Common myeloid progenitor, CD34-positive (primary cell): ENCODE measurements at regions not wholly inside any gene's neighbourhood (a gene's known extent, or its start where the extent isn't known, plus 50 kb on each side); places are given as distances from the start of the nearest gene placed in this dataset.

Source experiments
- CTCF ChIA-PET: fragments of 350-600 bp; sonication (Branson Sonifier 250); formaldehyde crosslinking; loops from one replicate; lab custom pipeline; 2021; ENCODE audit warnings: antibody characterized with exemption; lab: Charles Lee
- POLR2A ChIA-PET: fragments of 350-600 bp; sonication (Branson Sonifier 250); formaldehyde crosslinking; loops from one replicate; lab custom pipeline; 2021; ENCODE audit warnings: antibody characterized with exemption; lab: Charles Lee
- DNase-seq, 3 donors: peaks; one replicate each; pipeline versions ENCODE4 v3.0.0 to v3.0.0-alpha.2; 2013
- H3K27ac ChIP-seq, 2 experiments: 1 replicate in 1 of 2; 2 replicates in 1 of 2; pipeline ENCODE4 v1.7.0; 2013; ENCODE audit warnings: inconsistent platforms in 2 of 2, low read length in 2 of 2, mild to moderate bottlenecking in 2 of 2, low read depth in 1 of 2, moderate library complexity in 1 of 2; ENCODE audit not compliant: severe bottlenecking in 2 of 2, insufficient read depth in 1 of 2, poor library complexity in 1 of 2
- H3K27me3 ChIP-seq, 5 experiments: replicated peaks in 2 of 5; 1 replicate in 3 of 5; 2 replicates in 2 of 5; pipeline versions ENCODE4 v1.6.1 to v1.7.0; 2013; ENCODE audit warnings: low read length in 4 of 5, mild to moderate bottlenecking in 2 of 5, moderate library complexity in 2 of 5, inconsistent platforms in 1 of 5; ENCODE audit not compliant: insufficient read depth in 5 of 5, control insufficient read depth in 4 of 5
- H3K36me3 ChIP-seq, 4 experiments: 1 replicate in 2 of 4; 2 replicates in 2 of 4; pipeline versions ENCODE4 v1.6.1 to v1.7.0; 2013; ENCODE audit warnings: low read length in 3 of 4, control low read depth in 1 of 4, mild to moderate bottlenecking in 1 of 4; ENCODE audit not compliant: control insufficient read depth in 4 of 4, insufficient read depth in 4 of 4
- H3K4me1 ChIP-seq, 4 experiments: 1 replicate in 3 of 4; 2 replicates in 1 of 4; pipeline versions ENCODE4 v1.6.1 to v1.7.1; 2013; ENCODE audit warnings: low read length in 3 of 4, mild to moderate bottlenecking in 3 of 4, control low read depth in 1 of 4, inconsistent platforms in 1 of 4, moderate library complexity in 1 of 4; ENCODE audit not compliant: control insufficient read depth in 4 of 4, insufficient read depth in 4 of 4; ENCODE audit errors: control extremely low read depth in 1 of 4
- H3K4me3 ChIP-seq, 7 experiments: 1 replicate in 4 of 7; 2 replicates in 3 of 7; pipeline versions ENCODE4 v1.5.1 to v1.7.0; 2013; ENCODE audit warnings: mild to moderate bottlenecking in 7 of 7, low read length in 6 of 7, moderate library complexity in 6 of 7, inconsistent platforms in 2 of 7, low read depth in 2 of 7, control low read depth in 1 of 7; ENCODE audit not compliant: insufficient read depth in 4 of 7, control insufficient read depth in 1 of 7; ENCODE audit errors: extremely low read depth in 1 of 7
- H3K9me3 ChIP-seq, 5 experiments: 1 replicate in 4 of 5; 2 replicates in 1 of 5; pipeline versions ENCODE4 v1.6.1 to v1.7.1; 2013; ENCODE audit warnings: low read length in 4 of 5, mild to moderate bottlenecking in 2 of 5, inconsistent platforms in 1 of 5, low read depth in 1 of 5, moderate library complexity in 1 of 5; ENCODE audit not compliant: control insufficient read depth in 4 of 5, insufficient read depth in 2 of 5; ENCODE audit errors: control extremely low read depth in 1 of 5
- WGBS: methylation state at CpG from one replicate; pipeline ENCODE4 v1.1.5; 2013; ENCODE audit not compliant: insufficient coverage; 5-methylcytosine and 5-hydroxymethylcytosine counted together

GRCh38 chr1:196144588-196144987 lies 463.7 kb downstream of the KCNT2 start:
- Histone ChIP-seq H3K9me3 (no peaks in the 10 kb centered on the region), H3K27ac (no peak overlapping the region), H3K4me3 (no peak overlapping the region), H3K27me3 (no peaks in the 10 kb centered on the region), H3K4me1 (no peaks in the 10 kb centered on the region), H3K36me3 (no peaks in the 10 kb centered on the region)
- DNase-seq = no peak
- ChIA-PET POLR2A (no interaction called here), CTCF (no interaction called here)
- 78% methylated on average over 1 of the region's 1 CpG for WGBS

- peak in 1 of 3 donors; percentile 4 for DNase-seq
- Histone ChIP-seq H3K36me3 (no peaks in the 10 kb centered on the region), H3K4me1 (no peaks in the 10 kb centered on the region), H3K27ac (no peak overlapping the region), H3K4me3 (no peak overlapping the region), H3K9me3 (no peaks in the 10 kb centered on the region), H3K27me3 (no peaks in the 10 kb centered on the region)
- WGBS = 94% methylated on average over 2 of the region's 8 CpGs
- CTCF ChIA-PET = no interaction called here
- POLR2A ChIA-PET = no interaction called here
These were observed 464.5 kb downstream of the KCNT2 start for GRCh38 chr1:196143602-196144342.

- no peaks in the 10 kb centered on the region for H3K27me3 ChIP-seq
- no peak overlapping the region for H3K27ac ChIP-seq
- WGBS = 100% methylated on average over 1 of the region's 2 CpGs
- no peak overlapping the region for H3K4me3 ChIP-seq
- ChIA-PET POLR2A (no interaction called here), CTCF (no interaction called here)
- no peaks in the 10 kb centered on the region for H3K9me3 ChIP-seq
- DNase-seq = no peak
- no peaks in the 10 kb centered on the region for H3K36me3 ChIP-seq
- no peaks in the 10 kb centered on the region for H3K4me1 ChIP-seq
These were observed 466.1 kb downstream of the KCNT2 start for GRCh38 chr1:196142111-196142640.

- DNase-seq = no peak
- no peaks in the 10 kb centered on the region for H3K9me3 ChIP-seq
- H3K27ac ChIP-seq = no peak overlapping the region
- H3K27me3 ChIP-seq = no peaks in the 10 kb centered on the region
- ChIA-PET CTCF (no interaction called here), POLR2A (no interaction called here)
- H3K4me3 ChIP-seq = no peak overlapping the region
- H3K36me3 ChIP-seq = no peaks in the 10 kb centered on the region
- 90% methylated on average over 3 of the region's 4 CpGs for WGBS
- no peaks in the 10 kb centered on the region for H3K4me1 ChIP-seq
These were observed 471.8 kb downstream of the KCNT2 start for GRCh38 chr1:196136396-196136795.

DNA sequence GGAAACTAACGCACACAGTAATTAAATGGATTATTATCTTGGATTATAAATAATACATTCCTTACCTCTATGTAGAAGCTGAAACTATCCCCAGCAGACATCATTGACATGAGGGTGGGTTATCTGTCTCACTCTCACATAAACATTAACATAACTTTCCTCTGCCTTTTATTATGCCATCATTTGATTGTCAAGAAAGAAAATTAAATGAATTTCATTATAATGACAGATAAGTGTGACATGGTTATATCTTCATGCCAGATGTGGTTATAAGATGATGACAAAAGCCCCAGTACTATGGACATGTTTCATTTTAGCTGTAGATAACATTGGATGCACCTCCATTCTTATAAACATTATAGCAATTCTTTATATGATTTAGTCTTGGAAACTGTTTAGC lies 476.5 kb downstream of the KCNT2 start:
- CTCF ChIA-PET = no interaction called here

DNA sequence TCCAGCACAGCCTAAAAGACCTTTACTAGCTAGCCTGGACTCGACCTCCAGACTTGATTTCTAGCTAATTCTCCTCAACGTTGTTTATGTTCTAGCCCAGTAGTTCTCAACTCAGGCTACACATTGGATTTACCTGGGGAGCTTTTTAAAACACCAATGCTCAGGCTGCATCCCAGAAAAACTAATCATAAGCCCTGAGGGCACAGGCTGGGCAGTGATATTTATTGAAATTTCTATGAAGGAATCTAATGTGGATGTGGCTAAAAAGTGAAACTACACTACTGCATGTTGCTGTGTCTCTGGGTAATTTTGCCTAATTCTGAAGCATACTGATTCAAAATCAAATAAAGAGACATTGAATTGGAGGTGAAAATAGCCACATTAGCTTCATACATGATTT lies 479.4 kb downstream of the KCNT2 start:
- no peaks in the 10 kb centered on the region for H3K9me3 ChIP-seq
- WGBS = 83% methylated on average over 2 of the region's 2 CpGs
- DNase-seq = no peak
- H3K4me1 ChIP-seq = no peaks in the 10 kb centered on the region
- no peak overlapping the region for H3K4me3 ChIP-seq
- no peaks in the 10 kb centered on the region for H3K27me3 ChIP-seq
- ChIA-PET CTCF (no interaction called here), POLR2A (no interaction called here)
- H3K27ac ChIP-seq = no peak overlapping the region
- H3K36me3 ChIP-seq = no peaks in the 10 kb centered on the region

More for the DNA sequence above, 476.5 kb downstream of the KCNT2 start:
- Histone ChIP-seq H3K4me3 (no peak overlapping the region), H3K27ac (no peak overlapping the region), H3K36me3 (no peaks in the 10 kb centered on the region), H3K4me1 (no peaks in the 10 kb centered on the region), H3K27me3 (no peaks in the 10 kb centered on the region), H3K9me3 (no peaks in the 10 kb centered on the region)
- no CpG with 5 or more reads among the region's 1 CpG for WGBS
- POLR2A ChIA-PET = no interaction called here
- DNase-seq = no peak

- Histone ChIP-seq H3K36me3 (no peaks in the 10 kb centered on the region), H3K4me1 (no peaks in the 10 kb centered on the region), H3K27ac (no peak overlapping the region), H3K4me3 (no peak overlapping the region), H3K9me3 (no peaks in the 10 kb centered on the region), H3K27me3 (no peaks in the 10 kb centered on the region)
- no peak for DNase-seq
- CTCF ChIA-PET = no interaction called here
- WGBS = 100% methylated on average over 2 of the region's 2 CpGs
- POLR2A ChIA-PET = no interaction called here
These were observed 487.1 kb downstream of the KCNT2 start for GRCh38 chr1:196121181-196121580.
